ENCODE measurements at regions not wholly inside any gene's neighbourhood (a gene's known extent, or its start where the extent isn't known, plus 50 kb on each side); places are given as distances from the start of the nearest gene placed in this dataset.

GRCh38 chr4:123825596-123826291, 429.1 kb downstream of the SPRY1 start:
- H3K27ac ChIP-seq = no peak overlapping the region
- no peak for TF ChIP-seq ZFX (IDR thresholded peaks at IDR 0.05; ENCODE audit: borderline replicate concordance)

- H3K27ac ChIP-seq = no peak overlapping the region
- TF ChIP-seq ZFX (IDR thresholded peaks at IDR 0.05; ENCODE audit: borderline replicate concordance) = no peak
- no peak for TF ChIP-seq CTCF (IDR thresholded peaks at IDR 0.05)
Observed at GRCh38 chr4:123826896-123827295, 430.3 kb downstream of the SPRY1 start.

GRCh38 chr4:123827511-123827910, 430.9 kb downstream of the SPRY1 start:
- H3K27ac ChIP-seq = no peak overlapping the region
- TF ChIP-seq CTCF (IDR thresholded peaks at IDR 0.05) (no peak), ZFX (IDR thresholded peaks at IDR 0.05; ENCODE audit: borderline replicate concordance) (no peak)

GRCh38 chr4:123830930-123831329, 434.3 kb downstream of the SPRY1 start:
- H3K27ac ChIP-seq = no peak overlapping the region
- TF ChIP-seq CTCF (IDR thresholded peaks at IDR 0.05) (no peak), ZFX (IDR thresholded peaks at IDR 0.05; ENCODE audit: borderline replicate concordance) (no peak)

- no peak overlapping the region for H3K27ac ChIP-seq
- TF ChIP-seq CTCF (IDR thresholded peaks at IDR 0.05) = no peak
- TF ChIP-seq ZFX (IDR thresholded peaks at IDR 0.05; ENCODE audit: borderline replicate concordance) = no peak
Observed at GRCh38 chr4:123832173-123833026, 435.8 kb downstream of the SPRY1 start.

GRCh38 chr4:123833171-123833643, 436.6 kb downstream of the SPRY1 start:
- no peak for TF ChIP-seq CTCF (IDR thresholded peaks at IDR 0.05)
- TF ChIP-seq ZFX (IDR thresholded peaks at IDR 0.05; ENCODE audit: borderline replicate concordance) = no peak
- H3K27ac ChIP-seq = no peak overlapping the region

GRCh38 chr4:123835831-123836590, 439.4 kb downstream of the SPRY1 start:
- H3K27ac ChIP-seq = no peak overlapping the region
- TF ChIP-seq CTCF (IDR thresholded peaks at IDR 0.05) (no peak), ZFX (IDR thresholded peaks at IDR 0.05; ENCODE audit: borderline replicate concordance) (no peak)

All from 22Rv1 (cell line).